HepG2 (cell line): ENCODE measurements at regions not wholly inside any gene's neighbourhood (a gene's known extent, or its start where the extent isn't known, plus 50 kb on each side); places are given as distances from the start of the nearest gene placed in this dataset.
"Not testable (repeated sequence)": the region's sequence is repeated elsewhere in the genome, so short reads cannot be mapped to it uniquely, and the experiment has no call there.

ENCODE experiments used
- ATAC-seq: fragments of 200-7000 bp; cut with Tn5 transposase; 3 replicates; pipeline ENCODE4 v1.9.1; 2020; ENCODE audit warnings: mild to moderate bottlenecking, moderate library complexity
- BruUV-seq: library from RNA; stranded (reverse); fragments of 400-500 nt; replicated peaks from 2 replicates; lab custom pipeline; 2021; lab: Mats Ljungman, UMichigan
- CTCF ChIA-PET: fragments of 300-600 bp; formaldehyde crosslinking; extraction: SDS; loops from one replicate; lab custom pipeline; 2021; ENCODE audit warnings: low total read pairs, inconsistent platforms, low intra/inter-chr PET ratio; lab: Yijun Ruan, JAX
- POLR2A ChIA-PET: fragments of 350-600 bp; sonication (Branson Sonifier 250); formaldehyde crosslinking; loops from one replicate; lab custom pipeline; 2020; ENCODE audit warnings: antibody characterized with exemption, inconsistent platforms; lab: Yijun Ruan, JAX
- DNase-seq: peaks from one replicate; pipeline ENCODE4 v3.0.0-alpha.2; 2015; ENCODE audit warnings: low spot score
- FAIRE-seq: peaks from 3 replicates; lab custom pipeline; 2011; peaks lifted over from hg19 to GRCh38; lab: Jason Lieb, UNC
- H2AFZ ChIP-seq: one replicate; pipeline ENCODE4 v1.6.1; 2011; ENCODE audit warnings: low read length, inconsistent platforms
- H3K27ac ChIP-seq: fragments of 300-600 bp; 3 replicates; pipeline ENCODE4 v1.8.0; 2011; ENCODE audit warnings: mixed run types, mild to moderate bottlenecking, mixed read lengths, low read length, inconsistent platforms; ENCODE audit not compliant: insufficient read depth; ENCODE audit errors: extremely low read length
- H3K27me3 ChIP-seq, 2 experiments: fragments of 200-600 bp in 1 of 2; 2 replicates in 1 of 2; 3 replicates in 1 of 2; pipeline versions ENCODE4 v1.6.0 to v1.8.0; 2011; ENCODE audit warnings: low read length in 2 of 2, mild to moderate bottlenecking in 2 of 2, moderate library complexity in 2 of 2, inconsistent platforms in 1 of 2; ENCODE audit not compliant: insufficient read depth in 2 of 2, control insufficient read depth in 1 of 2
- H3K36me3 ChIP-seq, 2 experiments: fragments of 200-600 bp in 1 of 2; replicated peaks in 1 of 2; 2 replicates in 1 of 2; 3 replicates in 1 of 2; pipeline versions ENCODE4 v1.5.1 to v1.8.0; 2011; ENCODE audit warnings: low read length in 2 of 2, inconsistent platforms in 1 of 2; ENCODE audit not compliant: insufficient read depth in 2 of 2, control insufficient read depth in 1 of 2
- H3K4me1 ChIP-seq: 2 replicates; pipeline ENCODE4 v1.5.1; 2012; ENCODE audit warnings: low read length, inconsistent platforms; ENCODE audit not compliant: insufficient read depth
- H3K4me2 ChIP-seq: 2 replicates; pipeline ENCODE4 v1.6.0; 2011; ENCODE audit warnings: low read depth, low read length, inconsistent platforms
- H3K4me3 ChIP-seq, 3 experiments: fragments of 200-600 bp in 1 of 3; sonication (generic), shearing (Covaris generic) in 1 of 3; replicated peaks in 1 of 3; 2 replicates each; pipeline ENCODE4 v1.5.1; 2011 to 2016; ENCODE audit warnings: low read length in 3 of 3, inconsistent platforms in 2 of 3, low read depth in 2 of 3, mild to moderate bottlenecking in 2 of 3, control low read depth in 1 of 3, mixed read lengths in 1 of 3; ENCODE audit not compliant: insufficient read depth in 1 of 3
- H3K79me2 ChIP-seq: one replicate; pipeline ENCODE4 v1.6.1; 2011; ENCODE audit warnings: low read length, inconsistent platforms; ENCODE audit not compliant: insufficient read depth
- H3K9ac ChIP-seq: 2 replicates; pipeline ENCODE4 v1.6.0; 2011; ENCODE audit warnings: mild to moderate bottlenecking, low read depth, low read length, inconsistent platforms; ENCODE audit not compliant: insufficient read depth
- H3K9me3 ChIP-seq: 2 replicates; pipeline ENCODE4 v1.5.1; 2012; ENCODE audit warnings: mild to moderate bottlenecking, low read length
- H4K20me1 ChIP-seq: 2 replicates; pipeline ENCODE4 v1.6.0; 2011; ENCODE audit warnings: inconsistent platforms, mild to moderate bottlenecking, low read length, moderate library complexity; ENCODE audit not compliant: insufficient read depth
- ARID5B ChIP-seq: IDR thresholded peaks from 2 replicates; pipeline ENCODE4 v1.4.0; 2020; ENCODE audit warnings: mild to moderate bottlenecking, missing genetic modification reagents
- GFI1 ChIP-seq: sonication (generic); formaldehyde crosslinking; IDR thresholded peaks from 2 replicates; pipeline ENCODE4 v1.5.0; 2020; ENCODE audit warnings: missing genetic modification reagents, mild to moderate bottlenecking, borderline replicate concordance
- HMGXB4 ChIP-seq, 2 experiments: sonication (generic) in 1 of 2; formaldehyde crosslinking in 1 of 2; IDR thresholded peaks; 2 replicates each; pipeline versions ENCODE4 v1.4.0 to v1.6.1; 2018 to 2020; ENCODE audit warnings: missing genetic modification reagents in 2 of 2, borderline replicate concordance in 1 of 2, low read depth in 1 of 2, mild to moderate bottlenecking in 1 of 2, missing biosample characterization in 1 of 2
- NR2F2 ChIP-seq: IDR thresholded peaks from 2 replicates; pipeline ENCODE4 v1.6.1; 2012; ENCODE audit warnings: low read depth, inconsistent platforms, borderline replicate concordance
- PAXIP1 ChIP-seq: sonication (generic); formaldehyde crosslinking; conservative IDR thresholded peaks from 2 replicates; pipeline ENCODE4 v1.4.0; 2020; ENCODE audit warnings: mild to moderate bottlenecking, missing genetic modification reagents, moderate library complexity
- POGZ ChIP-seq: sonication (generic); formaldehyde crosslinking; IDR thresholded peaks from 2 replicates; pipeline ENCODE4 v1.4.0; 2020; ENCODE audit warnings: mild to moderate bottlenecking, missing genetic modification reagents
- RAD21 ChIP-seq: fragments of 450-650 bp; formaldehyde crosslinking; IDR thresholded peaks from 2 replicates; pipeline ENCODE4 v1.5.0; 2020; ENCODE audit warnings: mild to moderate bottlenecking
- SOX13 ChIP-seq, 3 experiments: fragments of 450-650 bp in 1 of 3; sonication (generic) in 1 of 3; formaldehyde crosslinking in 1 of 3; IDR thresholded peaks in 2 of 3; conservative IDR thresholded peaks in 1 of 3; 2 replicates each; pipeline versions ENCODE4 v1.5.0 to v1.6.1; 2016 to 2020; ENCODE audit warnings: antibody characterized with exemption in 1 of 3, mild to moderate bottlenecking in 1 of 3, missing compliant biosample characterization in 1 of 3, missing genetic modification reagents in 1 of 3, moderate library complexity in 1 of 3
- ZBTB25 ChIP-seq: IDR thresholded peaks from 2 replicates; pipeline ENCODE4 v1.6.1; 2018; ENCODE audit warnings: missing genetic modification reagents
- WGBS: methylation state at CpG from one replicate; pipeline ENCODE4 v1.1.6; 2017; ENCODE audit warnings: low lambda C conversion rate; 5-methylcytosine and 5-hydroxymethylcytosine counted together
- in situ Hi-C: cut with HindIII; loops from 2 replicates; pipeline ENCODE4 v1.10.0; 2017; ENCODE audit warnings: low pct_unique_long_range_greater_than_20kb; ENCODE audit not compliant: extremely low pct_ligation_motif_present
- intact Hi-C: fragments of 100-400 bp; cut with micrococcal nuclease; formaldehyde crosslinking; loops from one replicate; pipeline ENCODE4 v1.10.0; 2022; ENCODE audit not compliant: unreplicated experiment

GRCh38 chr15:44853304-44853950, 103.1 kb upstream of the TERB2 start:
- ChIA-PET POLR2A (interaction anchor here (0.7 to 1.8 kb wide), 3 partner anchors 42 to 103 kb away, joined by 3 to 5 read pairs (median 4); no protein-coding TSS in a partner anchor), CTCF (interaction anchor here (1.4 kb wide), 1 partner anchor 68 kb away, joined by 7 read pairs; no protein-coding TSS in a partner anchor)
- intact Hi-C loops = loop anchor here (2.0 to 5.0 kb wide), 3 partner anchors 41 to 59 kb away; no protein-coding TSS in a partner anchor
- DNase-seq = peak; percentile 84
- H4K20me1 ChIP-seq; H3K27me3 ChIP-seq; BruUV-seq; H3K9ac ChIP-seq; H3K79me2 ChIP-seq; H2AFZ ChIP-seq; H3K9me3 ChIP-seq; in situ Hi-C loops; H3K36me3 ChIP-seq; TF ChIP-seq SOX13 (IDR thresholded peaks at IDR 0.05): not testable (repeated sequence)
- Histone ChIP-seq H3K4me2 (peak overlapping the region; percentile 83), H3K4me1 (peaks cover 55% of the 10 kb centered on the region), H3K4me3 (peak overlapping the region in 1 of 3 experiments; percentile 33; a peak in 2 of 6 replicates), H3K27ac (peak overlapping the region; percentile 23)
- WGBS = 0% methylated on average over 3 of the region's 4 CpGs
- peak; percentile 79 for FAIRE-seq
- peak; percentile 96 for ATAC-seq
- TF ChIP-seq PAXIP1 (peak; percentile 53), SOX13 (CRISPR knock-in tag; conservative IDR thresholded peaks at IDR 0.05 in 1 of 2, IDR thresholded peaks at IDR 0.05 in 1 of 2) (peak in 1 of 2 experiments; percentile 75; a peak in 2 of 4 replicates), NR2F2 (peak; percentile 42; the same call in 1 of the 2 replicates), ARID5B (CRISPR knock-in tag) (peak; percentile 77), RAD21 (CRISPR knock-in tag) (peak; percentile 85), POGZ (CRISPR knock-in tag) (peak; percentile 46; the same call in 1 of the 2 replicates), HMGXB4 (CRISPR knock-in tag; IDR thresholded peaks at IDR 0.05; ENCODE audit: borderline replicate concordance in 1 of 2, low read depth in 1 of 2) (peak; percentile 48 to 54; a peak in 1 of 4 replicates), ZBTB25 (CRISPR knock-in tag) (0 out of 2 replicates have a peak, but pooled peaks have one; percentile 28), GFI1 (CRISPR knock-in tag) (peak; percentile 65; the same call in 1 of the 2 replicates)
